T follicular helper cell (primary cell): ENCODE measurements at regions not wholly inside any gene's neighbourhood (a gene's known extent, or its start where the extent isn't known, plus 50 kb on each side); places are given as distances from the start of the nearest gene placed in this dataset.

Experiments
- DNase-seq: peaks from one replicate; pipeline ENCODE4 v3.0.0-alpha.2; 2020; ENCODE audit warnings: low read depth

DNA sequence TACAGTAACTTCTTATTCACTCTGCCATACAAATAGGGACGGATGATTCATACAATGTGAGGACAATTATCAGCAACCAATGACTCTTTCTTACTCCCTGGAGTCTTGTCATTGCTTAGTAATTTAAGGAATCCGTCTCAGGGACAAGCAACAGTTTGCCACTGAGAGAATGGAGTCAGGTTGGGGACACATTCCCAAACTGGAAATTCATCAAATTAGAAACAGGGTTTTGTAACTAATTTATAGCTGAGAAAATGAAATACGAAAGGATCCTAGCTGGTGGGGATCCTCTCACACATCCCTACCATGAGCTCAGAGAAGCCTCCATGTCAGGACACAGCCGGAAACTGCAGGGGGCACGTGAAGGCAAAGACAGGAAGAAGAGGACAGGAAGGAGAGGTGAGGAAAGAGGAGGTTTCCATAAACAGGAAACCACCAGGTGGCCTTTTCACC lies 50.4 kb upstream of the KDR start:
- DNase-seq, result no peak

GRCh38 chr4:55176497-55176896 lies 51.1 kb upstream of the KDR start:
- no peak for DNase-seq

DNA sequence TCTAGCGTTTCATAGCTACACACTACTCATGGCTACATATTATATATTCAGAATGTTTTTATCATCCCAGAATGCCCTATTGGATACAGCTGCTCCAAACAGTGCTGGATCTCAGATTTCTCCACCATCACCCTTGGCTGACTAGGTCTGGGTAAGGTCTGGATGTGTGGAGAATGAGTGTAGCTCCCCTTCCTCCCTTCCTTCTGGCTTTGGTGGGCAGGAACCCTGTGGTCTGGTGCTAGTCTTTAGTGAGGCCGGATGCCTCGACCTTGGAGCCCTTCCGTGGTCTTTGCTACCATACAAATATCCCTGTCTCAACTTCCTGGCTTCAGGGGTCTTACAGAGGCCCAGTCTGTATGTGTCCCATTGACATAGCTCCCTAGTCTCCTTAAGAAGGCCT lies 52.1 kb upstream of the KDR start:
- DNase-seq, result no peak

DNA sequence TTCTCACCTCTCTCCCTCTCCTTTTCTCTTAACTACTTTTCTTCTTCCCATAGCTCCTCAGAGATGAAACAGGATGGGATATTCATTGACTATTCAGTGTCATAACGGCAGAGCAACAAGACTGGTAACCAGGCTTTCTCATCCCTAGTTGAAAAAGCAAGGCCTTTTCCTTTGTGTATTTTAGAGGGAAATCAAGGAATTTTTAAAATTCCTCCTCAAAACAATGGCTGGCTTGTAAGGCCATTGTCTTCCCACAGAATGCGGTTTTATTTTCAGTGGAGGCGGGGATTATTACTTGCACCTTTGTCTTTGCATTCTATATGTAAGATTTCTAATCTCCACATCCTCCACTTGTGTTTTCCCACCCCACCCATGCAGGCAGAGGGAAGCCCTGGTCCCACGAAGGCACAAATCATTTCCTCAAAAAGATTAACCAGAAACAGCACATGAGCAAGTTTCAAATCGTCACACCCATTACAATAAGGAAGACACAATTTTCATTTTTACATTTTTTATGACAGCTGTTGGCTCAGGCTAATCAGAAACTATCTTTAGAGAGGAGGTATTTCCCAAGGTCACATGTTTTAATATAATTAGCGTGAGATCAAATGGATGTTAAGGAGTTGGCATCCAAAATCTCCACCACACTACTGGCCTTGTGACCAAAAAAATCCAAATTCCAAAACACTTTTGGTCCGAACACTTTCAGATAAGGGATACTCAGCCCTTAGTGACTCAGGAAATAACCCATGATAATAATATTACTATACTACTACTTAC lies 53.0 kb upstream of the KDR start:
- no peak for DNase-seq

DNA sequence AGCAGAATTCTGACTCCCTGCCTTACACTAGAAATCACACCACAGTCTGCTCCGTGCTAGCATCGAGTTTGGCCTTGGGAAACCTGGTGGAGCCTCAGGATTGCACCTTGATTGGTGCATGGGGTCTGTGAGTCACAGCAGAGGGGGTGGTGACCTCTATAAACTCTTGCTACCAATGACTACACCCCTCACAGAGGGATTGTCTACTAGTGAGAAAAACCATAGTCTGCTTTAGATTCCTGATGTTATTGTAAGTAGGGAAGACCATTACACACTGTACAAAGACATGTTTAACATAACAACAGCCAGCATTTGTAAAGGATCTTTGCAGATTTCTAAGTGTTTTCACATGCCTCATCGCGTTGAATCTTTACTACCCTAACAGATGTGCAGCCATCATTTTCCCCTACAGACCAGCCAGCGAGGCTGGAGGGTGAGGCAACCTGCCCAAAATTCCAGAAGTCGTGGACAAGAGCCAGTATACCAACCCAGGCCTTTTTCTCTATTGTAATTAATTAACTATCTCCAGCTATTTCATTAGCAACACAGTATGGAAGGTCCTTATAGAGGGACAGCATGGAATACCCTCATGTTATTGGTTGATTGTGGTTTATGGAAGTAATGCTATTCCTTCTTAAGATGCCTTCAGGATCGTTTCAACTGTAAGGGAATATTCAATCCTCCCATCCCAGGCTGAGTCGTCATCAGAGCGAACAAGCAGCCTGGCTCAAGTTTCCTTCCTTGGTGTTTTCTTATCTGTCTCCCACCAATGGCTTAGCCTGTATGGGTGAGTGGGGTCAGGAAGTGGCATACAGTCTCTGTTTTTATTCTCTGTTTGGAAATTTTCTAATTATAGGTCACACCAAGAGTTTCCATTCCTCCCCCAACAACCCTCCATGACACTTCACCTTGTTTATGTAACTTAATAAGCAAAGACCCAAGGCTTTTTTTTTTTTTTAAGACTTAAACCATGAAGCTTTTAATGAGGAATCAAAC lies 55.9 kb upstream of the KDR start:
- no peak for DNase-seq

DNA sequence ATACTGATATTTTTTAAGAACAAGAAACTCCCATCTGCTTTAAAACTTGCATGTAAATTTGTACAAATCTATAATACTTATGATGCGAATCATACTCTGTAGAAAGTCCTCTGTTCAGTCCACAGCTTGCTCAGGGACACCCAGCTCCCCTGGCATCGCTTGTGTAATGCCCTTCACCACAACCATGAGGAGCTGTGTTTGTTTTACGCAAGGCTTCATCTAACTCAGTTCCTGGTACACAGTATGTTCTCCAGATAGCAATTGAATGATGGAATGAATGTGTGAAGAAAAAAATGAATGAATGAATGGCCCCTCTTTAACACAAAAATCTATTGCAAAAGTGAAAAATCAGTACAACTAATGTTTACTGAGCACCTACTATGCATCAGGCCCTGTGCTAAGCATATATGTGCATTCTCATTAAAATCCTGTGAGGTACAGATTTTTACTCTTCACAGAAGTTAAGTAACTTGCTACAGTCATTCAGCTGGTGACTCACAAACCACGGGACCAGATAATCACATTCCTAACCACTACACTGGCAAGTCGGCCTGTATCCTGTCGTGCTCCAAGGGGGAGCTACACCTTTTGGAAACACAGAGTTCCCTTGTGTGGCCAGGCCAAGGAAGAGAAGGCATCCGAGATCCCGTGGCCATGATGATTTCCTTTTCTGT lies 58.7 kb upstream of the KDR start:
- no peak for DNase-seq

DNA sequence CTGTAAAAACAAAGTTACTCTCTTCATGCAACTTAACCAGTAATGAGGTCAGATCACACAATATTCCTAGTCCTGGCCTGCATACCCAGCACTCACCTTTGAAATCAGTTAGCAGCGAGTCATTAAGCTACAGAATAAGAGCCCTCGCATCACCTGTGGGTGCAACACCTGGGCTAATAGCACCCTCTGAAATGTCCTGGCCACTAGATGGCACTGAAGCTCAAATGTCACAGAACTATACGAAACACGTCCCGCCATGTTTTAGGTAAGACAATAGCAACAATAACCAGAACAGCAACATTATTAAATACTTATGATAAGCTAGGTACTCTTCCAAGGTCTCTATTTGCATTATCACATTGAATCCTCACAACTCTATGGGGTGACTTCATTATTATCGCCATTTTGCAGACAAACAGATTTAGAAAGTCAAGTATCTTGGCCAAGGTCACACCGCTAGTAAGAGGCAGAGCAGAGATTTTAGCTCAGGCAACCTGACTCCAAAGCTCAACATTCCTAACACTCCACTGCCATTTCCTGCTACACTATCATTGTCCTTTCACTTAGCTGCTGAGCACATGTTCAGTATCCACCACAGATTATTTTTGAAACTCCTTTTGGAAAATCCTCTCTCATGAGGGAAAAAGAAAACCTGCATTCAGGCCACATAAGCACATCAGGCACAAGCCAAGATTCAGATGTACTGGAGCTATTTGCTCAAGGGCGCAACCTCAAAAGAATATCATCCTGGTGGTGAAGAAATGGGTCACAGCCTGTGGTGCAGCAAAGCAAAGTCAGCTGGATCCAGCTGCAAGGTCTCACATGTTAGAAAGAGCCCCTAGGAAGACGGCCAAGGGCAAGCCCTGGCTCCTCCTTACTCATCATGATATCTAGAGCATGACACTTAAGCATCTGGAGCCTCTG lies 59.5 kb upstream of the KDR start:
- DNase-seq, result peak; percentile 6

- no peak for DNase-seq
These were observed 60.7 kb upstream of the KDR start for GRCh38 chr4:55186123-55186522.

GRCh38 chr4:55186700-55187099 lies 61.3 kb upstream of the KDR start:
- DNase-seq, result no peak

DNA sequence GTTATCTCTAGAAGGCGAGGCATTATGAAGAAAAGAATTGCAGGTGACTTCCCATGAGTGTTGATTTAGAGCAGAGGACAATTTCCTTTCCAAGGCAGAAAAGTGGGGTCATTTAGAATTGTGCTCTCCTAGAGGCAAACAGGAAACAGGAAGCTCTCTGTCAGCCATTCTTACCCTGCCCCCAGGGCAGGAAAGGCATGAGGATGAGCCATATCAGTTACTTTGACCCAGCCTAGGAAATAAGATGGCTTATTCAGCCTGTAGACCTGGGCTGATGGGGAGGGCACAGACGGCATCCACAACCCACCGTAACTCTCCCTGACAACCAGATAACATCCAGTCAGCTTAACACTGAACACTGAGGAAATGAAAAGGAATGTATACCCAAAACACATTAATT lies 88.8 kb upstream of the KDR start:
- no peak for DNase-seq

DNA sequence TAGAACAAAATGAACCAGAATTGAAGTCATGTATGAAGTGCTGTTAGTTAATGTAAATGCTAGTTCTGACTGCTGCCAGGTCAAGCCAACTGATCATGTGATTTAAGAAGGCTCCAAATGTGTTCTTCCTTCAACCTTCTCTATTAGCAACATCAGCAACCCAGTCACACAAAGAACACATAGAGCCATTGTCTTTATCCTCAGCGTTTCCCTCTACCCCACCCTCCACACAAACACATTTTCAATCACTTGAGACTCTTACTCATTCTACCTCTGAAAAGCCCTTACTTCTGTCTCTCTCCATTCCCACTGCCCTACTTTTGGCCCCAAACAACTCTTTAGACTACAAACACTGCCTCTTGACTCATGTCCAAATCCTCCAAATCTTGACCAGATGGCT lies 89.7 kb upstream of the KDR start:
- DNase-seq, result no peak

- DNase-seq, result no peak
These were observed 91.7 kb upstream of the KDR start for GRCh38 chr4:55216863-55217635.

- DNase-seq, result no peak
These were observed 92.6 kb upstream of the KDR start for GRCh38 chr4:55218041-55218440.

- no peak for DNase-seq
These were observed 108.2 kb upstream of the SRD5A3 start for GRCh38 chr4:55237839-55238238.

DNA sequence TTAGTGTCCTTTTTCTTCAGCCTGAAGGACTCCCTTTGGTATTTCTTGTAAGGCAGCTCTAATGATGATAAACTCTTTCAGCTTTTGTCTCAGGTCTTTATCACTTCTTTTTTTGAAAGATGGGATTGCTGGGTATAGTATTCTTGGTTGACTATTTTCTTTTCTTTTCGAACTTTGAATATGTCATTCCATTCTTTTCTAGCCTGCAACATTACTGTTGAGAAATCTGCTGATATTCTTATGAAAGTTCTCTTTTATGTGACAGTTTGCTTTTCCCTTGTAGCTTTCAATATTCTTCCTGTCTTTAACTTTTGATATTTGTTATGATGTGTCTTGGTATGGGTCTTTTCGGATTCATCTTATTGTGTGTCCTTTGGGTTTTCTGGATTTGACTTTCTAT lies 107.6 kb upstream of the SRD5A3 start:
- no peak for DNase-seq

- no peak for DNase-seq
These were observed 104.6 kb upstream of the SRD5A3 start for GRCh38 chr4:55241461-55241860.

- DNase-seq, result no peak
These were observed 103.5 kb upstream of the SRD5A3 start for GRCh38 chr4:55242506-55242905.

GRCh38 chr4:55247521-55247920 lies 98.5 kb upstream of the SRD5A3 start:
- DNase-seq, result no peak

GRCh38 chr4:55248756-55249155 lies 97.3 kb upstream of the SRD5A3 start:
- DNase-seq, result no peak

DNA sequence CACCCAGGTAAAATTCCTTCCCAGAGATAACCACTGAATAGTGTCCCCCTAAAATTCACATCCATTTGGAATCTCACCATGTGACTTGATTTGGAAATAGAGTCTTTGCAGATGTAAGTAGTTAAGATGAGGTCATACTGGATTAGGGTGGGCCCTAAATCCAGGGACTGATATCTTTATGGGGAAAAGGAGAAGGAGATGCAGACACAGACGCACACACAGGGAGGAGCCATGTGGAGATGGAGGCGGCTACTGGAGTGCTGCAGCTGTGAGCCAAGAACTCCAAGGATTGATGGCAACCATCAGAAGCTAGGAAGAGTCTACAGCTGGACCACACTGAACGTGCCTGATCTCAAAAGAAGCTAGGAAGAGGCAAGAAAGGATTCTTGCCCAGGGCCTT lies 96.6 kb upstream of the SRD5A3 start:
- DNase-seq, result no peak

DNA sequence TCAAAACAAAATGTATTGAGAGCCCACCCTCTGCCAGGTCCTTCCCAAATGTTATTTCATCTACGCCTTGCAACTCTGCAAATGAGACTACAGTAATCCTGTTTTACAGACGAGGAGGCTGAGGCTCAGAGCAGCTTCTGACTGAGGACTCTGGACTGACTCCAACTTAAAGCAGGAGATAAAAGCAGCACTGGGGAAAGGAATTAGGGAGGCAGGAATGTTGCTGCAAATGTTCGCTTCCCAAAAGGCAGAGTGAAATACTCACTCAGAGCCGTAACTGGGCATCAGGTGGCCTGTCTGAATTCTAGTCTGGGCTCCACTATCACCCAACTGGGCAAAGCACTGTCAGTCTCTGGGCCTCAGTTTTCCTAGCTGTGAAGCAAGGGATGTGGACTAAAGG lies 94.7 kb upstream of the SRD5A3 start:
- no peak for DNase-seq
